Liver (tissue), 3 donors: ENCODE measurements at regions not wholly inside any gene's neighbourhood (a gene's known extent, or its start where the extent isn't known, plus 50 kb on each side); places are given as distances from the start of the nearest gene placed in this dataset.

Source experiments
- CTCF ChIP-seq: fragments of 150-350 bp; IDR thresholded peaks from 2 replicates; pipeline ENCODE4 v1.5.1; 2017; ENCODE audit warnings: improper control_type of control experiment, low read depth, low read length; ENCODE audit not compliant: missing input control
- EGR1 ChIP-seq, 2 donors: IDR thresholded peaks; 2 replicates each; pipeline ENCODE4 v1.6.1; 2016 to 2018; ENCODE audit warnings: antibody characterized with exemption in 2 of 2, low read depth in 2 of 2
- GABPA ChIP-seq, 2 donors: IDR thresholded peaks in 1 of 2; conservative IDR thresholded peaks in 1 of 2; 2 replicates each; pipeline ENCODE4 v1.6.1; 2016; ENCODE audit warnings: antibody characterized with exemption in 2 of 2, mild to moderate bottlenecking in 1 of 2, moderate library complexity in 1 of 2
- HNF4A ChIP-seq, 2 donors: conservative IDR thresholded peaks; 2 replicates each; pipeline ENCODE4 v1.6.1; 2016; ENCODE audit warnings: antibody characterized with exemption in 2 of 2, mild to moderate bottlenecking in 2 of 2
- JUND ChIP-seq, 2 donors: IDR thresholded peaks; 2 replicates each; pipeline ENCODE4 v1.6.1; 2016; ENCODE audit warnings: antibody characterized with exemption in 2 of 2
- MAX ChIP-seq: IDR thresholded peaks from 2 replicates; pipeline ENCODE4 v1.6.1; 2016; ENCODE audit warnings: antibody characterized with exemption
- NR2F2 ChIP-seq: IDR thresholded peaks from 2 replicates; pipeline ENCODE4 v1.6.1; 2016; ENCODE audit warnings: antibody characterized with exemption
- RAD21 ChIP-seq, 2 donors: IDR thresholded peaks; 2 replicates each; pipeline ENCODE4 v1.6.1; 2016; ENCODE audit warnings: antibody characterized with exemption in 2 of 2, mild to moderate bottlenecking in 2 of 2
- REST ChIP-seq: IDR thresholded peaks from 2 replicates; pipeline ENCODE4 v1.6.1; 2016; ENCODE audit warnings: antibody characterized with exemption, mild to moderate bottlenecking
- SP1 ChIP-seq: IDR thresholded peaks from 2 replicates; pipeline ENCODE4 v1.6.1; 2018; ENCODE audit warnings: antibody characterized with exemption, mild to moderate bottlenecking
- TAF1 ChIP-seq: conservative IDR thresholded peaks from 2 replicates; pipeline ENCODE4 v1.6.1; 2016; ENCODE audit warnings: antibody characterized with exemption, mild to moderate bottlenecking
- YY1 ChIP-seq: IDR thresholded peaks from 2 replicates; pipeline ENCODE4 v1.6.1; 2016; ENCODE audit warnings: antibody characterized with exemption, mild to moderate bottlenecking
- ZBTB33 ChIP-seq: IDR thresholded peaks from 2 replicates; pipeline ENCODE4 v1.6.1; 2016; ENCODE audit warnings: antibody characterized with exemption
- donor health status: healthy.
- donor health status: healthy.

- TF ChIP-seq REST, result no peak
- no peak for TF ChIP-seq RAD21 (IDR thresholded peaks at IDR 0.05)
- TF ChIP-seq CTCF, result no peak
- no peak for TF ChIP-seq TAF1
- no peak for TF ChIP-seq EGR1 (IDR thresholded peaks at IDR 0.05; ENCODE audit: low read depth in 2 of 2)
- no peak for TF ChIP-seq JUND (IDR thresholded peaks at IDR 0.05)
- TF ChIP-seq YY1, result no peak
- no peak for TF ChIP-seq ZBTB33
- no peak for TF ChIP-seq SP1
- no peak for TF ChIP-seq GABPA (IDR thresholded peaks at IDR 0.05 in 1 of 2, conservative IDR thresholded peaks at IDR 0.05 in 1 of 2)
- no peak for TF ChIP-seq NR2F2
- no peak for TF ChIP-seq MAX
- TF ChIP-seq HNF4A (conservative IDR thresholded peaks at IDR 0.05), result no peak
Measured at GRCh38 chrX:113222305-113222704, 381.7 kb upstream of the AMOT start.
